MM.1S (cell line): ENCODE measurements at regions not wholly inside any gene's neighbourhood (a gene's known extent, or its start where the extent isn't known, plus 50 kb on each side); places are given as distances from the start of the nearest gene placed in this dataset.

Experiments
- DNase-seq: peaks from one replicate; pipeline ENCODE4 v3.0.0-alpha.2; 2015
- H2AFZ ChIP-seq: fragments of 300-600 bp; sonication (generic); 2 replicates; pipeline ENCODE4 v1.6.0; 2016; ENCODE audit warnings: antibody characterized with exemption, low read length
- H3F3A ChIP-seq: fragments of 300-600 bp; sonication (generic); 2 replicates; pipeline ENCODE4 v1.6.1; 2016; ENCODE audit warnings: mild to moderate bottlenecking, antibody characterized with exemption, low read length, moderate library complexity, mixed read lengths; ENCODE audit not compliant: insufficient read depth
- H3K27ac ChIP-seq: fragments of 300-600 bp; sonication (generic); 2 replicates; pipeline ENCODE4 v1.5.1; 2016; ENCODE audit warnings: mild to moderate bottlenecking, low read length
- H3K27me3 ChIP-seq: fragments of 300-600 bp; sonication (generic); replicated peaks from 2 replicates; pipeline ENCODE4 v1.6.0; 2016; ENCODE audit warnings: low read length; ENCODE audit not compliant: insufficient read depth
- H3K36me3 ChIP-seq: fragments of 300-600 bp; sonication (generic); replicated peaks from 2 replicates; pipeline ENCODE4 v1.6.1; 2016; ENCODE audit warnings: mild to moderate bottlenecking, low read length, mixed read lengths; ENCODE audit not compliant: insufficient read depth
- H3K4me1 ChIP-seq: fragments of 300-600 bp; sonication (generic); 2 replicates; pipeline ENCODE4 v1.6.1; 2016; ENCODE audit warnings: low read length, mixed read lengths
- H3K4me2 ChIP-seq: fragments of 300-600 bp; sonication (generic); 2 replicates; pipeline ENCODE4 v1.6.0; 2016; ENCODE audit warnings: low read depth, low read length
- H3K4me3 ChIP-seq: fragments of 300-600 bp; sonication (generic); 2 replicates; pipeline ENCODE4 v1.5.1; 2016; ENCODE audit warnings: low read length, mixed read lengths
- H3K79me2 ChIP-seq: fragments of 300-600 bp; sonication (generic); 2 replicates; pipeline ENCODE4 v1.6.1; 2016; ENCODE audit warnings: mixed run types, low read length, mixed read lengths
- H3K9ac ChIP-seq: fragments of 300-600 bp; sonication (generic); 2 replicates; pipeline ENCODE4 v1.6.1; 2016; ENCODE audit warnings: low read length, mixed read lengths
- H3K9me2 ChIP-seq: fragments of 300-600 bp; sonication (generic); replicated peaks from 2 replicates; pipeline ENCODE4 v1.6.1; 2016; ENCODE audit warnings: mild to moderate bottlenecking, low read length, mixed read lengths; ENCODE audit not compliant: insufficient read depth
- H3K9me3 ChIP-seq: fragments of 300-600 bp; sonication (generic); replicated peaks from 2 replicates; pipeline ENCODE4 v1.6.1; 2016; ENCODE audit warnings: mild to moderate bottlenecking, low read length, mixed read lengths; ENCODE audit not compliant: insufficient read depth
- H4K20me1 ChIP-seq: fragments of 300-600 bp; sonication (generic); 2 replicates; pipeline ENCODE4 v1.6.1; 2016; ENCODE audit warnings: mild to moderate bottlenecking, low read length, moderate library complexity, mixed read lengths; ENCODE audit not compliant: insufficient read depth
- CTCF ChIP-seq: fragments of 300-600 bp; sonication (generic); IDR thresholded peaks from 2 replicates; pipeline ENCODE4 v1.5.1; 2016; ENCODE audit warnings: antibody characterized with exemption, low read length, mixed read lengths
- EZH2 ChIP-seq: fragments of 300-600 bp; sonication (generic); optimal IDR thresholded peaks from 2 replicates; pipeline ENCODE3; 2017; ENCODE audit warnings: low read depth, mild to moderate bottlenecking, antibody characterized with exemption, low read length, mixed read lengths
- EZH2phosphoT487 ChIP-seq: fragments of 300-600 bp; sonication (generic); IDR thresholded peaks from 2 replicates; pipeline ENCODE4 v1.6.1; 2018; ENCODE audit warnings: antibody characterized with exemption, low read length

GRCh38 chr13:31929031-31929770, 102.4 kb upstream of the FRY start:
- TF ChIP-seq CTCF (no peak), EZH2phosphoT487 (no peak), EZH2 (no peak)
- Histone ChIP-seq H3K4me3 (no peak overlapping the region), H3K27me3 (no peaks in the 10 kb centered on the region), H3K9ac (no peak overlapping the region), H4K20me1 (no peaks in the 10 kb centered on the region), H3K9me3 (no peaks in the 10 kb centered on the region), H3K79me2 (no peaks in the 10 kb centered on the region), H3K4me1 (peaks cover 9% of the 10 kb centered on the region; the same call in 1 of the 2 replicates), H3F3A (no peaks in the 10 kb centered on the region), H2AFZ (no peak overlapping the region), H3K27ac (no peak overlapping the region), H3K9me2 (no peaks in the 10 kb centered on the region), H3K36me3 (no peaks in the 10 kb centered on the region), H3K4me2 (no peak overlapping the region)
- DNase-seq = no peak

- H3K9ac ChIP-seq = no peak overlapping the region
- H3K9me3 ChIP-seq = no peaks in the 10 kb centered on the region
- no peak overlapping the region; the same call in 1 of the 2 replicates for H3K27ac ChIP-seq
- H3K4me1 ChIP-seq = peaks cover 9% of the 10 kb centered on the region; the same call in 1 of the 2 replicates
- no peaks in the 10 kb centered on the region for H3K9me2 ChIP-seq
- H3K27me3 ChIP-seq = no peaks in the 10 kb centered on the region
- no peaks in the 10 kb centered on the region for H3F3A ChIP-seq
- H3K36me3 ChIP-seq = no peaks in the 10 kb centered on the region
- TF ChIP-seq EZH2phosphoT487 (no peak), EZH2 (no peak), CTCF (no peak)
- H3K79me2 ChIP-seq = no peaks in the 10 kb centered on the region
- H3K4me3 ChIP-seq = no peak overlapping the region
- H4K20me1 ChIP-seq = no peaks in the 10 kb centered on the region
- no peak for DNase-seq
- H2AFZ ChIP-seq = peak overlapping the region; percentile 35; the same call in 1 of the 2 replicates
- no peak overlapping the region for H3K4me2 ChIP-seq
Observed at GRCh38 chr13:31930490-31930889, 101.1 kb upstream of the FRY start.

GRCh38 chr13:31930901-31931522, 100.6 kb upstream of the FRY start:
- H2AFZ ChIP-seq = peak overlapping the region; percentile 51; the same call in 1 of the 2 replicates
- H3K27me3 ChIP-seq = no peaks in the 10 kb centered on the region
- H4K20me1 ChIP-seq = no peaks in the 10 kb centered on the region
- TF ChIP-seq EZH2phosphoT487 = no peak
- no peak for TF ChIP-seq EZH2
- no peak for TF ChIP-seq CTCF
- peaks cover 9% of the 10 kb centered on the region; the same call in 1 of the 2 replicates for H3K4me1 ChIP-seq
- no peaks in the 10 kb centered on the region for H3K36me3 ChIP-seq
- no peak overlapping the region; the same call in 1 of the 2 replicates for H3K27ac ChIP-seq
- H3K9me3 ChIP-seq = no peaks in the 10 kb centered on the region
- H3K4me3 ChIP-seq = no peak overlapping the region
- no peak overlapping the region for H3K4me2 ChIP-seq
- no peak overlapping the region for H3K9ac ChIP-seq
- no peaks in the 10 kb centered on the region for H3K9me2 ChIP-seq
- H3K79me2 ChIP-seq = no peaks in the 10 kb centered on the region
- peak; percentile 10 for DNase-seq
- no peaks in the 10 kb centered on the region for H3F3A ChIP-seq
